D721Med (cell line): ENCODE measurements at regions not wholly inside any gene's neighbourhood (a gene's known extent, or its start where the extent isn't known, plus 50 kb on each side); places are given as distances from the start of the nearest gene placed in this dataset.
"Not testable (repeated sequence)": the region's sequence is repeated elsewhere in the genome, so short reads cannot be mapped to it uniquely, and the experiment has no call there.

ENCODE experiments used
- DNase-seq: peaks from one replicate; pipeline ENCODE4 v3.0.0; 2011; ENCODE audit warnings: low spot score; ENCODE audit not compliant: insufficient read length
- FAIRE-seq: peaks from 2 replicates; lab custom pipeline; 2011; peaks lifted over from hg19 to GRCh38; lab: Jason Lieb, UNC
- CTCF ChIP-seq: IDR thresholded peaks from 2 replicates; pipeline ENCODE4 v1.5.1; 2012; ENCODE audit warnings: mild to moderate bottlenecking, control low read depth; ENCODE audit not compliant: insufficient read depth; ENCODE audit errors: missing control alignments

GRCh38 chr4:159593681-159594080 lies 490.8 kb downstream of the RAPGEF2 start:
- DNase-seq: no peak
- no peak for FAIRE-seq
- TF ChIP-seq CTCF: no peak

- no peak for FAIRE-seq
- no peak for TF ChIP-seq CTCF
- DNase-seq: no peak
Observed at GRCh38 chr4:159594576-159594975, 491.7 kb downstream of the RAPGEF2 start.

- not testable (repeated sequence) for FAIRE-seq, DNase-seq
Observed at GRCh38 chr4:159595101-159595500, 492.2 kb downstream of the RAPGEF2 start.

GRCh38 chr4:159598602-159599001 lies 495.7 kb downstream of the RAPGEF2 start:
- no peak for DNase-seq
- no peak for TF ChIP-seq CTCF
- FAIRE-seq: no peak

- TF ChIP-seq CTCF: no peak
- DNase-seq (no peak), FAIRE-seq (peak; percentile 82)
Observed at GRCh38 chr4:159600061-159600460, 497.2 kb downstream of the RAPGEF2 start.

- FAIRE-seq (no peak), DNase-seq (no peak)
Observed at GRCh38 chr4:159604781-159605180, 501.9 kb downstream of the RAPGEF2 start.

GRCh38 chr4:159606835-159607234 lies 504.0 kb downstream of the RAPGEF2 start:
- DNase-seq: no peak
- no peak for FAIRE-seq
- TF ChIP-seq CTCF: no peak

More at GRCh38 chr4:159604781-159605180, 501.9 kb downstream of the RAPGEF2 start:
- no peak for TF ChIP-seq CTCF

- no peak for DNase-seq
- FAIRE-seq: no peak
- no peak for TF ChIP-seq CTCF
Observed at GRCh38 chr4:159607809-159608208, 504.9 kb downstream of the RAPGEF2 start.
